NCI-H2029 (cell line): ENCODE measurements at regions not wholly inside any gene's neighbourhood (a gene's known extent, or its start where the extent isn't known, plus 50 kb on each side); places are given as distances from the start of the nearest gene placed in this dataset.
A peak's percentile ranks its signal among the peaks of the same experiment; 100 is the strongest.
"Not testable (repeated sequence)": the region's sequence is repeated elsewhere in the genome, so short reads cannot be mapped to it uniquely, and the experiment has no call there.

Source experiments
- DNase-seq: peaks from one replicate; lab custom pipeline; 2025; lab: John Stamatoyannopoulos, UW

DNA sequence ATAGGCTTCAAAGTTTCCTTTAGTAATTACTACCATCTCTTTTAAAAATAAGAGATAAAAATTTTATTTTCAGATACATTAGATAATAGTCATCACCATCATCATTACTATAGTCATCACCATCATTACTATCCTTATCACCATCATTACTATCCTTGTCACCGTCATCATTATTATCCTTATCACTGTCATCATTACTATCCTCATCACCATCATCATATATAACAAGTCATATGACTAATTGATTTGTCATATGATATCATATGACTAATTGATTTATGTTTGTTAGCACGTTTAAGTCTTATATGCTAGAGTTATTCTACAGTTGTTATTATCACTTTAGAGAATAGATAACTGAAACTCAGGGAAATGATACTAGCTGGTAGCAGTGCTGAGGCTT, 382.1 kb upstream of the CDH18 start:
- DNase-seq, result no peak

DNA sequence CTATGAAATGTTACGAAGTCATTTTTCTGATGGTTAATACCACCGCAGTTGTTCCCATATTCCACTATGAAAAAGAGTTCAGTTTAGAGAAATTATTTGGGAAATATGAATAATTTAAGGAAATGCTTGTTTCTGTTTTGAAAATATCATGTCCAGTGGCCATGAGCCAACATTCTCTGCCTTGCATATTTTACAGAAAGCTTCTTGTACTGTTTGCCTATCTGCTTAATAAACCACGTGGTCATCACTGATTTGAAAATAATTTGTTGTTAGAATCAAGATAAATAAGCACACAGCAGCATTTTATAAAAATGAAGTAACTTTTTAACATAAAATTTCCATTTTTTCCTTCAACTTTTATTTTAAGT, 381.5 kb upstream of the CDH18 start:
- DNase-seq, result no peak

DNA sequence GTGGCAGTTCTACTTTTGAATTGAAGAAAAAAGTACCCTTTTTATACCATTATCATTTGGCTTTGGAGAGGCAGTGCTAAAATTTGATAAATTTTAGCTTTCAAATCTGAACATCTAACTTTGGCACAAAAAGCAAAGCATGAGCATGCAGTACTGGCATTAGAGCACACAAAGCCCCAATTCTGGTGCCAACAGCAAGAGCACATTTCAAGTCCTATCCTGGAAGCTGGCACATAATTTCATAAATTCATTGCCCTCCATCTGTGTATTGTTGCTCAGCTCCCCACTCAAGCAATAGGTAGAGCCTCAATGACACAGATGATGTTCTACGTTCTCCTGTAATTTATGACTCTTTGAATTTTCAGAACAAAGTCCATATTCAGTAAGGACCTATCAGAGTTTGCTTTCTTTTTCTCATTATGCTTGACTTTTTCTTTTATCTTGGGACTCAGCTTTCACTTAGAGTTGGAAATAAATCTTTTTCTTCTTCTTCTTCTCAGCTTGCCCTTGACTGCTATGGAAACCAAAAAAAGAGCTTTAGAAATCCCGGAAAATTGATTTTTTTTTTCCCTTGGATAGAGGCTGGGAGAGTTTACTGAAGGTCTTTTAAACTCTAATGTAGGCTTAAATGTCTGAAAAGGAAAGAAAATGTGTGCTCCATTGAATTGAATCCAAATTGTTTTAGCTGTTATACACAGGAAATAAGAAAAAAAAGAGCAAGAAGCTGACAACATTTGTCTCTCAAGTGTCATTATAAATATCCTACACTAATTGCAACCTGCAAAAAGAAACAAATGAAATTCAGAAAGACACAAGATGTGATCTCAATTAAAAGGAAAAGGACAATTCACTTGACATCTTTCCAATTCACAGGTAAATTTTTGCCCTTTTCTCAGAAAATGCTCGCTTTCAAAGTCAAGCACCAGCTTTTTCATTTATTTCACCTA, 380.8 kb upstream of the CDH18 start:
- no peak for DNase-seq

DNA sequence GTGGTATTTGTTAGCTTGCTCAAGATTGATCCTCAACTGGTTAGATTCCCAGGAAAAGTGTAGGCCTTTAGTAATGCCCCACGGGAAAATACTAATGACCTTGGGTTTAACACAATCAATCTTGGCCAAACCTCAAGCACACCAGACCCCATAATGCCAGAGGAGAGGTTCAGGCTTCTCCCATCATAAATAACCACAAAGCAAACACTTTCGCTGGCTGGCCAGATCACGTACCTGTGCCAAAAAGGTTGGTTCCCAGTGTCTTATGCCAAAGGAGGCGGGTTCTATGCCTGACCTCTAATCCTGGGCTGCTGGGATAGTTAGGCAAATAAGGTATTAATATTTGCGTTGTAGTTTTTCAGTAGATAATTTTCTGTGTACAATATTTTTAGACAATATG, 379.2 kb upstream of the CDH18 start:
- DNase-seq, result peak; percentile 89

DNA sequence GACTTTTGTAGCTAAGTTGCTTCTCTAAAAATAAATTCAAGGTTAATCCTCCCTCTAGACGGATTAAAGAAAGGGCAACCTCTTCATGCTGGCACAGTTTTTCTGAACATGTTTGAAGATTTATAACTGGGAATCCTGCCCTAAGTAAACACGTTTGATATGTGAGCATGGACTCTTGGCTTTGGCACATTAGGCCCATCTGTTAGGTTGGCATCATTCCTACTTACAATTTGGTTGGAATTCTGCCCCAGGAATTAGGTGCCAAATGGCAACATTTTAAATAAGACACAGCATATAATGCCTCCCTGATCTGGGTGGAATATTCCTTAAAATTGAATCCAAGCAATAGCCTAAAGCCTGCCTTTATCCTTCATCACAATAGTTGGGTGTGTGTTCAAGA, 372.3 kb upstream of the CDH18 start:
- DNase-seq, result peak; percentile 68

DNA sequence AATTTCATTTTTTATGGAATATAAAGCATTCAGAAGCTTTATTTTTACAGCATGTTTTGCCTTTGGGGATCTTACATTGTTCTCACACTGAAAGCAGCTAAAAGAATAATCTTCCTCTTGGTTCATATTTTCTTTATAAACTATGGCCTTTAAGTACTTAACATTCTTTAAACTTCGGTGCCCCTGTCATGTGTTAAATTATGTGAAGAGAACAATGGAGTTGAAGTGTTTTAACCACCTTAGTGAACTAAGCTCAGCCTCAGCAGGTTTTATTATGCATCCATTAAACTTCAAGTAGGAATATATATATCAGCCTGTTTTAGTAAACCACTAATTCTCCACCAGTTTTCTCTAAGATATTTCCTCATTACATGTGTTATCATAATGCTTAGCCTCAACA, 371.4 kb upstream of the CDH18 start:
- DNase-seq, result no peak

DNA sequence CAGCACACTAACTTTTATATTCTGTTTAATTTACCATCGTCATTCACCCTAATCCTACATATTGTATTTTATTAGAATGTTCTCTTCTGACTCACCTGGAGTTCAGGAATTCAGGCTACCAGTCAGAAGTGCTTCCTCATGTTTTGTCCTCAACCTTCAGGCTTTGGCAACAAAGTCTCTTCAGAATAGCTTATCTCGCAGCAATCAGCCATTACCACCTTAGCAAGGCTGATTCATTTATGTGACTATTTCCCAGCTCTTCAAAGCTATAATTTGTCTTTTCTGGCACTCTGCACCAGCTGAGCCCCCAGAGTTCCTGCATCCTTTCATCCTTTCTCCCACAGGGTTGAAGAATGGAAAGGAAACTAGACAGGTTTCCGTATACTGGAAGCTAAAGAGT, 365.5 kb upstream of the CDH18 start:
- no peak for DNase-seq

DNA sequence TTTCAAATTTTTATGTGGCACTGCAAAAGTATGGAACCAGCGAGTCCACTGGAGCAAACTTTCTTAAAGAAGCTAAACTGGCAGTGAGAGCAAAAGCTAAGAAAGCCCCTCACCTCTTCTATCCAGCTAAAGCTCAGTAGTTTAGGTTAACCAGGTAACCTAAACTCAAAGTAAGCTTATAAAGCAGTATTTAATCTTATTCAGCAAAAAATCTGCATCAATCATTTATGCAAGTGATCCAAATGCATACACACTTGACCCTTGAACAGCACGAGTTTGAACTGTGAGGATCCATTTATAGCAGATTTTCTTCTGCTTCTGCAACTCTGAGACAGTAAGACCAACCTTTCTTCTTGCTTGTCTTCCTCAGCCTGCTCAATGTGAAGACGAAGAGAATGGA, 363.8 kb upstream of the CDH18 start:
- DNase-seq, result no peak

DNA sequence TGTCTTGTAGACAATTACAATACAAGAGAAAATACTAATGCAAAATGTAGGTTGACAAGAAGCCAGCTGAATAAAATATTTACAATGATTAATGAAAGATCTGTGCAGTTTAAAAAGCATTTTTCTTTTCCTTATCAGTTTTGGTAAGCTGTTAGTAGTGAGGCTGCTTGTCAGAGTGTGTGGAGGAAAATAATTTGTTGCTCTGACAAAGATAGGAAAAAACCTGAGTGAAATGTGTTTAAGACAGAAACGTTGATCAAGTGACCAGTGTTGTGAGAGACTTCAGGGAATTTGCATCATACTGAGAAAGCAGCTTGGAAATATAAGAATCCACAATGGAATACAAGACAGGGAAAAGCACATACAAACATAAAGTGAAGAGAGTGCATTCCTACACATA, 360.3 kb upstream of the CDH18 start:
- no peak for DNase-seq

DNA sequence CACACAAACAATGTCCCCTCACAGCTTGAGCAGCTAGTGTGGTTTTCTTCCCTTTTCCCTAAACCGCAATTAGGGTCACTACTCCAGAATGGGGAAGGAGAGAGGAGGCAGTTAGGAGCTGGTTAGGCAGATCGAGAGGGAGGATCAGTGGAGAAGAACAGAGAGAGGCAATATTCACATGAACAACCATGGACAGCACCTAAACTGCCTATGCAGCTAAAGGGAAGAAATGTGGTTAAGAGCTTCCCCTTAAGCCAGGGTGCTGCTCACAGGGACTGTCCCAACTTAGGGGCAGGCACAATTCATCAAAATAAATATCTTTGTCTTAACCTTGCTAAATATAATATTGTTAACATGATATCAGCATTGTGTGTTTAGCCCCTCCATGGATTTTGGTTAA, 359.3 kb upstream of the CDH18 start:
- DNase-seq, result no peak

DNA sequence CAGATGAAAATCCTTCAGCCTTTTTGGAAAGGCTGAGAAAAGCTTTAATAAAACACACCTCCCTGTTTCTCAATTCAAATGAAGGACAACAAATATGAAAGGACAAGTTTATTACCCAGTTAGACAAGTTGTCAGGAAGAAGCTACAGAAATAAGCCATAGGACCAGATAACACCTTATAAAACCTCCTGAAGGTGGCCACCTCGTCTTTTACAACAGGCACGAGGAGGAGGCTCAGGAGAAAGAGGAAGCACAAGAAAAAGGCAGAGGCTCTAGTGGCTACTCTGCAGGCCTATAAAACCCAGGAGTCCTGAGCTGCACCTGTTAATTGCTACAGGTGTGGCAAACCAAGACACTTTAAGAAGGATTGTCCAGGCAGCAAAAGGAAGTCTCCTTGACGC, 352.1 kb upstream of the CDH18 start:
- DNase-seq, result no peak

DNA sequence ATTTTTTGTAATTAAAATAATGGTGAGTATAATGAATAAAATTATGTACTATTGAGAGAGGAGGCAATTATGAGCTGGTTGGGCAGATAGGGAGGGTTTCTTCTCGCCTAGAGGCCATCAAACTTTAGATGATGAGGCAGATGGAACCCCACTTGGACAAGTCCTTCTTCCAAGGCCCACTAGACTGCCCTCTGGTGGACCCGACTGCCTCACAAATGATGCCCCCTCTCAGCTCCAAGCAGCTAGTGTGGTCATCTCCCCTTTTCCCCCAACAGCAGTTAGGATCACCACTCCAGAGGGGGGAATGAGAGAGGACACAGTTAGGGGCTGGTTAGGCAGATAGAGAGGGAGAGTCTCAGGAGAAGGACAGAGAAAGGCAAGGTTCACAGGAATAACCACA, 348.0 kb upstream of the CDH18 start:
- DNase-seq, result no peak

DNA sequence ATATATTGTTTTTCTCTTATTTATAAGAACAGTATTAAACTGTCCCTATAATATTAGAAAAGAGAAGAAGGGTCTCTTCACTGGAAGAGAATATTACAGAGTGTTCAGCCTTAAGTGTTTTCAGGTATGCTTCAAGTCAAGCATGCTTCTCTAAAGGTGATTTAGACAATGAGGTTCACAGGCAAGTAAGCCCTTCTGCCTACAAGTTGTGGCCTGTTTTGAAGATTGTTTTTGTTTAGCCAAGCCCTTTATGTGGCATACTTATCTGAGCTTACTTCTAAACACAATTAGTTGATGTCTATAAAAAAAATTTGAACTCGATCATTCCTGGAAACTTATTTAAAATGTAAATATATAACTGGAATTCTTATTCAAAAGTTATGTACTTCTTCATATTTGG, 343.8 kb upstream of the CDH18 start:
- DNase-seq, result no peak

DNA sequence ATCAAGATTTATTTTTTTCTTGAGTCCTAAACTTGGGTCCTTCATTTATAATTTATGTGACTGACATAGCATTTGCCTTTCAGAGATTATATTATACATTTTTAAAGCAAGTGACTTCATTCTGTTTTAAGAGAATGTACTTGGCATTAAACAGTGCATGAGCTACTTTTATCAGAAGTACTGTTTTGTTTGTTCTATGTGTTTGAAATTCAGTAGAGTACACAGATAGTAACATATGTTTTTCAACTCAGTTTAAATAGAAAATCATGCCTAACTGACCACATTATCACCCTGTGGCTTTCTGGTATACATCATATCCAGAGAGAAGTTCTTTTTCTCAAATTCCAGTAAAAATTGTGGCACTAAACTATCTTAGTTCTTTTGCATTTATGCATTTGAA, 335.3 kb upstream of the CDH18 start:
- no peak for DNase-seq

DNA sequence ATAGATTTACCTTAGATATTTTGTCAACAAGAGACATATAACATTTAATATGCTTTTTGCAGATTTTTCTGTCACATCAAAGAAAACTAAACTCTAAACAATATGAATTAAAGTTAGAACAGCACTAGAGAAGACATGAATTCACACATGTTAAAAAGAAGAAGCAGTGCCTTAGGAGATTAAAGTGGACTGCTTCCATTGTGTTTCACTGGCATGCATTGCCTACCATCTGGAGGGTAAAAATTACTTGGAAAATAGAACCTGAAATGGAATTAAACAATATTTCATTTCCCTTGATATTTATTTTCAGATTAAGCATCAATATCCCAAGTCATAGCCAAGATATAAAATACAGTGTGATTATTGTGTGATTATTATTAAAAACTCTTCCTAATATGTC, 319.4 kb upstream of the CDH18 start:
- DNase-seq, result no peak

DNA sequence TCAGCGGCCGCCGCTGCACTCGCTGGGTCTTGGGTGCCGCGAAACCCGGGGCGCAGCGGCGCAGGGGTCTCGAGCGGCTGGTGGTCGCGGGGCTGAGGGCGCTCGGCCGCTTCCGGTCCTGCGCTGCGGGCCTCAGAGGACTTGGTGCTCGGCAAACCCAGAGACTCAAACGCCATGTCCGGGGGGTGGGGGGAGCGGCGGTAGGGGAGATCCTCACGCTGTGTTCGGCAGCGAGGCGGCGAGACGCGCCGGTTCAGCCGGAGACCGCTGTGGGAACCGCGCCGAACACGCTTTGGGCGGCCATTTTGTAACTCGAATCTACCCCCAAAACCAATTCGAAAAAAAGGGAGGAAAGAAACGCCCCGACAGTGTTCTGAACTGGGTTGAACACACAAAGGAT, 317.5 kb upstream of the CDH18 start:
- DNase-seq, result no peak

DNA sequence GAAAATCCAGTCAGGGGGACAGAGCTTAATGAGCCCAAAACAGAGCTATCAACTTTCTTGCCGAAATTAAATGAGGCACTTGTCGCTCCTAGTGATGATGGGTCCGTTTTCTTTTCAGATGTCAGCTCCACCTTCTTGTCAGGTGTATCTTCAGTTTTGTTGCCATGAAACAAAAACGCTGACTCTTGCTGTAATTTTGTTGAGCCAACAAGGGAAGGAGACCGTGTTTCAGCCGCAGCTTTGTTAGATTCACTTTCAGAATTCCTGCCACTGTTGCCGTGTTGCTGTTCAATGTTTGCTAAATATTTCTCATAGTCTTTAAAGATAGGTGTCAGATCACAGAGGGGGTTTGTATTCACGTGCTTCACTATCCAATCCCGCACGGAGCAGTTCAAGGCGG, 316.6 kb upstream of the CDH18 start:
- DNase-seq, result not testable (repeated sequence)

DNA sequence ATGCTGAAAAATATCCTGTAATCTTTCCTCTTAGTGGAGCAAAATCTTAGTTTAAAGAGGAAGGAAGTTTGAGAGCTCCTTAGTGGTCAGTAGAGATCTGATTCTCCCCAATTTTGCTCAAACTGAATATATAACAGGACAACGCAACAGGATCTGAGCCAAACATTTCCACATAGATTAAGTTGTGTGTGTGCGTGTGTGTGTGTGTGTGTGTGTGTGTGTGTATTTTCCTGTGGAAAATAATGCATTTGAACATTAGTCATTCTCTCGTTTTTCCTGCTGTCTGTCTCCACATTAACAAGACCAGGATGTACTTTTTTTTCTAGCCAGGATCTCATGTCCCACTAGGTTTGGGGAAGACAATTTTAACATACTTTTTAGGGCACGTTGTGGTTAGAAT, 312.1 kb upstream of the CDH18 start:
- no peak for DNase-seq

DNA sequence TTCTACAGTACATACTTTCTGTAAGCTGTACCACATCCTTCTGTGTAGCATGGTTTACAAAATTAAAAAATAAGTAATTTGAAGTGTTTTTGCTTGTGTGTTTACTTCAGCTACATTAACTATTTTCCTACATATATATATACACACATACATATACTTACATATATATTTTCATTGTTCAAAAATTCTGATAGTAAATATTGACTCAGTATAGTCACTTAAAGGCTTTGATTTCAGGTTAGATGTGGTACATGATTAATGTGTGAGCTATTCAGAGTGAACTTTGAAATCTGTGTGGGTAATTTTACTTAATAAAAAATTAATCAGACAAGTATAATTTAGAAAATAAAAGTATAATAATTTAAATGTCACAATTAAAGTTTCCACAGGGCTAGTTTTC, 306.7 kb upstream of the CDH18 start:
- DNase-seq, result no peak

DNA sequence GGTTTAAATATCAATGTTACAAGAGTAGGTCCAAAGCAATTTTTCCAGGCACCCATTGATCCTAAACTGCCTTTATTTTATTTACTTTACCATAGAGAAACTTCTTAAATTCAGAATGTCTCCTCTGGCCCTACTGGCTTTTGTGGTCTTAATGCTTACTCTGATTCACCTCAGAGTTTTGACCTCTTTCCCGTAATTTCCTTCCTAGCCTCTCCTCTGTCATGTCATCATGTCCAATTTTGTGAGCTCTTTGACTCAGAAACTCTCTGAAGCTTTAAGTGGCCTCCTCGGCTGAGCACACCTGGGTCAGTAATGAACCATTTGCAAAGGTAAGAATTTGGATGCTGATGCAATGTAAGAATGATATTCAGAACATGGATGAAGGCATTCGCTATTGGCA, 303.8 kb upstream of the CDH18 start:
- DNase-seq, result no peak

DNA sequence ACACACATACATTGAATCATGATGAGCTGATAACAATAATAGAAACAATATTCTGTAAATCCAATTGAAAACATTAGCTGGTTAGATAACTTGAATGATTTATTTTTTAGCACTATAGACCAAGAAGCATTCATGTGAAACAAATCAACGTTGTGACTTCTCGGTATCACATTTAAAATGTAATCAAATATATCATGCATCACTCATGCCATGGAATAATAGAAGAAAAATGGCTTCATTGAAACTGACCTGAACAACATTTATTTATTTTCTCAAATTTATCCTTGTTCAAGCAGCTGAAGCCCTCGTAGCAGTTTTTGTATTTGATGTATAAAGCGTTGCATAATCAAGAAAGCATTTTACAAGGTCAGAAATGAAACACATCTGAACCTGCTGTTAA, 299.6 kb upstream of the CDH18 start:
- DNase-seq, result no peak

DNA sequence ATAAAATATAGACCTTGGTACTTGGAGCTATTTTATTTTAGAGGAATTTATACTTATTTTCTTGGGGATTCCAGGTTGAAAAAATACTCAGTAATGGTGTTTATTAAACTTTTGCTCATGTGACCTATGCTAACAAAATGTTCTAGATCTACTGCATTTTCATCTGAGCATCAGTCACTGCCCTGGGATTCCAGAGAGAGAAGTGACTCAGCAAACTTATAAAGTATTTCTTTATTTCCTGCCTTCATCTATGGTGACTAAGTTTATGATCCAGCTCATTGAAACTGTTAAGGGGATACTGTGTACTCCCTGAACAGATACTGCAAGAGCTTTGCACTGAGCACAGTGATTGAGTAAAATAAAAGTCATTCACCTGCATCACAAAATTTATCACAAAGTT, 298.5 kb upstream of the CDH18 start:
- DNase-seq, result no peak

DNA sequence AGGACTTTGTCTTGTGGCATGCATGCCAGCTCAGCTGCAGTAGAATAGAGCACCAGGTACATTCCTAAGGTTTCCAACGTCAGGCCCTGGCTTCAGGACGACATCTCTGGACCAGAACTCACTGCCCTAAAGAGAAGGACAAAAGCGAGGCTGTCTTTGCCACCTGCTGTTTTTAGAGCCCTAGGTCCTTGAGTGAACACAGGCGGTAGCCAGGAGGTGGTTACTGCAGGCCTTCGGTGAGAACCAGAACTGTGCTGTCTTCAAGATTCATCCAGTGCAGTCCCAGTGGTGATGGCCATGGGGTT, 288.9 kb upstream of the CDH18 start:
- no peak for DNase-seq
